Neural cell (in vitro differentiated cells): ENCODE measurements at regions not wholly inside any gene's neighbourhood (a gene's known extent, or its start where the extent isn't known, plus 50 kb on each side); places are given as distances from the start of the nearest gene placed in this dataset.

Experiments
- H2AFZ ChIP-seq: fragments of 200-600, 300-800 bp; sonication (generic), shearing (Covaris generic); 2 replicates; pipeline ENCODE4 v1.6.0; 2014; ENCODE audit warnings: low read depth, mild to moderate bottlenecking, antibody characterized with exemption, low read length, moderate library complexity
- H3F3A ChIP-seq: fragments of 200-600 bp; shearing (Covaris generic); 2 replicates; pipeline ENCODE4 v1.6.1; 2016; ENCODE audit warnings: mild to moderate bottlenecking, moderate library complexity, mixed read lengths, antibody characterized with exemption, low read length; ENCODE audit not compliant: insufficient read depth, poor library complexity, severe bottlenecking
- H3K27ac ChIP-seq: fragments of 200-600, 300-800 bp; sonication (generic), shearing (Covaris generic); 2 replicates; pipeline ENCODE4 v1.5.1; 2014; ENCODE audit warnings: mild to moderate bottlenecking, low read length, moderate library complexity
- H3K27me3 ChIP-seq: fragments of 300-800, 200-600 bp; sonication (generic), shearing (Covaris generic); 2 replicates; pipeline ENCODE4 v1.6.0; 2014; ENCODE audit warnings: mild to moderate bottlenecking, low read depth, low read length, moderate library complexity; ENCODE audit not compliant: insufficient read depth
- H3K36me3 ChIP-seq: fragments of 300-800, 200-600 bp; sonication (generic), shearing (Covaris generic); 2 replicates; pipeline ENCODE4 v1.5.1; 2014; ENCODE audit warnings: mild to moderate bottlenecking, antibody characterized with exemption, low read length, moderate library complexity; ENCODE audit not compliant: insufficient read depth
- H3K4me2 ChIP-seq: fragments of 300-800, 200-600 bp; sonication (generic), shearing (Covaris generic); 2 replicates; pipeline ENCODE4 v1.6.0; 2014; ENCODE audit warnings: mild to moderate bottlenecking, low read length
- H3K4me3 ChIP-seq: fragments of 300-800, 200-600 bp; sonication (generic), shearing (Covaris generic); 2 replicates; pipeline ENCODE4 v1.5.1; 2014; ENCODE audit warnings: mild to moderate bottlenecking, low read length, moderate library complexity
- H3K79me2 ChIP-seq: fragments of 200-600 bp; shearing (Covaris generic); replicated peaks from 2 replicates; pipeline ENCODE4 v1.6.0; 2014; ENCODE audit warnings: mild to moderate bottlenecking, low read length, moderate library complexity; ENCODE audit not compliant: insufficient read depth
- H3K9ac ChIP-seq: fragments of 300-800, 200-600 bp; sonication (generic), shearing (Covaris generic); 2 replicates; pipeline ENCODE4 v1.6.1; 2016; ENCODE audit warnings: mild to moderate bottlenecking, low read length, mixed read lengths
- H3K9me2 ChIP-seq: fragments of 200-600 bp; shearing (Covaris generic); 2 replicates; pipeline ENCODE4 v1.6.1; 2016; ENCODE audit warnings: mild to moderate bottlenecking, low read length, mixed read lengths; ENCODE audit not compliant: insufficient read depth
- H3K9me3 ChIP-seq: fragments of 200-600, 300-800 bp; sonication (generic), shearing (Covaris generic); 2 replicates; pipeline ENCODE4 v1.6.1; 2016; ENCODE audit warnings: mild to moderate bottlenecking, mixed run types, low read length, moderate library complexity, mixed read lengths
- H4K20me1 ChIP-seq: fragments of 200-600 bp; shearing (Covaris generic); 2 replicates; pipeline ENCODE4 v1.6.1; 2016; ENCODE audit warnings: mild to moderate bottlenecking, mixed run types; ENCODE audit not compliant: insufficient read depth
- EP300 ChIP-seq: fragments of 450-650 bp; conservative IDR thresholded peaks from 2 replicates; pipeline ENCODE4 v1.6.1; 2014; ENCODE audit warnings: antibody characterized with exemption, mild to moderate bottlenecking, moderate library complexity; ENCODE audit not compliant: poor library complexity, severe bottlenecking
- EZH2 ChIP-seq: fragments of 200-600, 300-800 bp; shearing (Covaris generic), sonication (generic); IDR thresholded peaks from 2 replicates; pipeline ENCODE4 v1.6.1; 2014; ENCODE audit warnings: antibody characterized with exemption, low read length, borderline replicate concordance, mild to moderate bottlenecking; ENCODE audit not compliant: insufficient read depth, poor library complexity, severe bottlenecking
- MXI1 ChIP-seq: fragments of 450-650 bp; conservative IDR thresholded peaks from 2 replicates; pipeline ENCODE4 v1.6.1; 2014; ENCODE audit warnings: antibody characterized with exemption, mild to moderate bottlenecking; ENCODE audit not compliant: poor library complexity, severe bottlenecking
- POLR2AphosphoS5 ChIP-seq: IDR thresholded peaks from 2 replicates; pipeline ENCODE4 v1.6.1; 2012
- RAD21 ChIP-seq: fragments of 450-650 bp; conservative IDR thresholded peaks from 2 replicates; pipeline ENCODE4 v1.6.1; 2014; ENCODE audit warnings: antibody characterized with exemption, mild to moderate bottlenecking, moderate library complexity
- REST ChIP-seq: IDR thresholded peaks from 2 replicates; pipeline ENCODE4 v1.6.1; 2012; ENCODE audit warnings: borderline replicate concordance
- SMC3 ChIP-seq: fragments of 450-650 bp; conservative IDR thresholded peaks from 2 replicates; pipeline ENCODE4 v1.6.1; 2014; ENCODE audit warnings: antibody characterized with exemption, mild to moderate bottlenecking, moderate library complexity; ENCODE audit not compliant: poor library complexity
- TAF1 ChIP-seq: IDR thresholded peaks from 2 replicates; pipeline ENCODE4 v1.6.1; 2012; ENCODE audit warnings: low read depth
- TF ChIP-seq, protein P1 (sequence below): fragments of 450-650 bp; IDR thresholded peaks from 2 replicates; pipeline ENCODE4 v1.5.1; 2014; ENCODE audit warnings: antibody characterized with exemption, mild to moderate bottlenecking, moderate library complexity; ENCODE audit not compliant: poor library complexity, severe bottlenecking

- H3K4me3 ChIP-seq, result peak overlapping the region; percentile 82
- peaks cover 65% of the 10 kb centered on the region for H3K79me2 ChIP-seq
- no peaks in the 10 kb centered on the region for H3K36me3 ChIP-seq
- peaks cover 6% of the 10 kb centered on the region for H3F3A ChIP-seq
- peak; percentile 71 for TF ChIP-seq POLR2AphosphoS5
- peak; percentile 18 for TF ChIP-seq RAD21
- TF ChIP-seq, protein P1, sequence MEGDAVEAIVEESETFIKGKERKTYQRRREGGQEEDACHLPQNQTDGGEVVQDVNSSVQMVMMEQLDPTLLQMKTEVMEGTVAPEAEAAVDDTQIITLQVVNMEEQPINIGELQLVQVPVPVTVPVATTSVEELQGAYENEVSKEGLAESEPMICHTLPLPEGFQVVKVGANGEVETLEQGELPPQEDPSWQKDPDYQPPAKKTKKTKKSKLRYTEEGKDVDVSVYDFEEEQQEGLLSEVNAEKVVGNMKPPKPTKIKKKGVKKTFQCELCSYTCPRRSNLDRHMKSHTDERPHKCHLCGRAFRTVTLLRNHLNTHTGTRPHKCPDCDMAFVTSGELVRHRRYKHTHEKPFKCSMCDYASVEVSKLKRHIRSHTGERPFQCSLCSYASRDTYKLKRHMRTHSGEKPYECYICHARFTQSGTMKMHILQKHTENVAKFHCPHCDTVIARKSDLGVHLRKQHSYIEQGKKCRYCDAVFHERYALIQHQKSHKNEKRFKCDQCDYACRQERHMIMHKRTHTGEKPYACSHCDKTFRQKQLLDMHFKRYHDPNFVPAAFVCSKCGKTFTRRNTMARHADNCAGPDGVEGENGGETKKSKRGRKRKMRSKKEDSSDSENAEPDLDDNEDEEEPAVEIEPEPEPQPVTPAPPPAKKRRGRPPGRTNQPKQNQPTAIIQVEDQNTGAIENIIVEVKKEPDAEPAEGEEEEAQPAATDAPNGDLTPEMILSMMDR, result no peak
- TF ChIP-seq SMC3, result no peak
- TF ChIP-seq REST, result no peak
- no peak for TF ChIP-seq EZH2
- TF ChIP-seq EP300, result peak; percentile 61
- no peak for TF ChIP-seq TAF1
- no peak for TF ChIP-seq MXI1
- H3K9me3 ChIP-seq, result peaks cover 11% of the 10 kb centered on the region
- peak overlapping the region; percentile 87 for H3K4me2 ChIP-seq
- H3K27me3 ChIP-seq, result no peaks in the 10 kb centered on the region
- H4K20me1 ChIP-seq, result no peaks in the 10 kb centered on the region
- peak overlapping the region; percentile 99 for H3K27ac ChIP-seq
- peak overlapping the region; percentile 92 for H3K9ac ChIP-seq
- no peaks in the 10 kb centered on the region for H3K9me2 ChIP-seq
- no peak overlapping the region for H2AFZ ChIP-seq
These were observed 181.2 kb upstream of the ANK3 start for GRCh38 chr10:60570896-60571295.

DNA sequence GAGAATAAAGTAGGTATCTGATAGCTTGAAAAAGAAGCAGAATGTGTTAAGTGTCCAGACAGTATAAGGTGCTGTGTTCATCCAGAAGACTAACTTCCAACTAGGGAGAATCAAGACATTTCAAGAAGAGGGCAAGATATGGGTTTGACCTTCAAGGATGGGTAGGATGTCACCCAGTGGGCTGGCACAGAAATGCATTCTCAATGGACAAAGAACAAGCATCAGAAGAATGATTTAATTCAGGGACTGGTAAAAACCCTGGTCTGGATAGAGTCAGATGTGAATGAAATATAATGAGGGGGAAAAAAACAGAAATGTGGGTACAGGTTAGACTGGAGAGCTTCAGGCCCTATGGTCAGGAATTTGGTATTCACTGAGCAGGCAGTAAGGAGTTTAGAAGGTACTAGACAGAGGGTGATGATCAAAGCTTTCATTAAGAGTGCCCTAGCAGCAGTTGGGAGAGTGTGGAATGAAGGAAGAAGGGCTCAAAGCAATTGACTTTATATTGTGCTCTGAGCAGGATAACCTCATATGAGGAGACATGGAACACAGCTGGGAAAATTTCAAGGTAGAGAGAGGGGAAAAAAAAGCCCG lies 180.7 kb upstream of the ANK3 start:
- Histone ChIP-seq H4K20me1 (no peaks in the 10 kb centered on the region), H3K9ac (peak overlapping the region; percentile 92), H2AFZ (no peak overlapping the region)

More for the DNA sequence above, 180.7 kb upstream of the ANK3 start:
- H3K4me3 ChIP-seq, result peak overlapping the region; percentile 82
- TF ChIP-seq SMC3, result peak; percentile 44
- no peak for TF ChIP-seq EZH2
- peak; percentile 50 for TF ChIP-seq RAD21
- TF ChIP-seq POLR2AphosphoS5, result no peak
- TF ChIP-seq TAF1, result no peak
- no peak for TF ChIP-seq MXI1
- no peak for TF ChIP-seq EP300
- TF ChIP-seq REST, result peak; percentile 11
- TF ChIP-seq, protein P1, result peak; percentile 56
- H3K9me3 ChIP-seq, result peaks cover 13% of the 10 kb centered on the region
- peaks cover 70% of the 10 kb centered on the region for H3K79me2 ChIP-seq
- peak overlapping the region; percentile 87 for H3K4me2 ChIP-seq
- no peaks in the 10 kb centered on the region for H3K9me2 ChIP-seq
- H3F3A ChIP-seq, result peaks cover 6% of the 10 kb centered on the region
- H3K27me3 ChIP-seq, result no peaks in the 10 kb centered on the region
- H3K27ac ChIP-seq, result peak overlapping the region; percentile 99
- no peaks in the 10 kb centered on the region for H3K36me3 ChIP-seq
